IMR-90 (cell line): ENCODE measurements at regions not wholly inside any gene's neighbourhood (a gene's known extent, or its start where the extent isn't known, plus 50 kb on each side); places are given as distances from the start of the nearest gene placed in this dataset.

ENCODE experiments used
- ATAC-seq: fragments of 200-7000 bp; cut with Tn5 transposase; 2 replicates; pipeline ENCODE4 v1.9.1; 2020; ENCODE audit warnings: low read depth, mild to moderate bottlenecking, moderate library complexity
- BruUV-seq: library from RNA; stranded (reverse); fragments of 400-500 nt; replicated peaks from 2 replicates; lab custom pipeline; 2021; lab: Mats Ljungman, UMichigan
- CTCF ChIA-PET: fragments of 300-600 bp; formaldehyde crosslinking; extraction: SDS; loops from one replicate; lab custom pipeline; 2021; ENCODE audit warnings: antibody characterized with exemption; lab: Yijun Ruan, JAX
- POLR2A ChIA-PET: fragments of 300-600 bp; sonication (Branson Sonifier 250); formaldehyde crosslinking; loops from one replicate; lab custom pipeline; 2022; ENCODE audit warnings: antibody characterized with exemption; ENCODE audit not compliant: unreplicated experiment; lab: Charles Lee
- DNase-seq: peaks from one replicate; pipeline ENCODE4 v3.0.0; 2013
- H2AFZ ChIP-seq: replicated peaks from 2 replicates; pipeline ENCODE3; 2013; ENCODE audit warnings: low read length, mild to moderate bottlenecking; ENCODE audit not compliant: poor library complexity
- H2AK5ac ChIP-seq: 2 replicates; pipeline ENCODE4 v1.6.1; 2013; ENCODE audit warnings: low read depth, low read length, inconsistent platforms
- H2AK9ac ChIP-seq: replicated peaks from 2 replicates; pipeline ENCODE3; 2013; ENCODE audit warnings: mild to moderate bottlenecking, low read depth, low read length, moderate library complexity; ENCODE audit not compliant: poor library complexity
- H2BK120ac ChIP-seq: 2 replicates; pipeline ENCODE4 v1.6.1; 2013; ENCODE audit warnings: low read depth, low read length, inconsistent platforms
- H2BK15ac ChIP-seq: 3 replicates; pipeline ENCODE4 v1.6.1; 2013; ENCODE audit warnings: low read depth, low read length, inconsistent platforms
- H2BK20ac ChIP-seq: 2 replicates; pipeline ENCODE4 v1.6.1; 2013; ENCODE audit warnings: low read depth, mild to moderate bottlenecking, inconsistent platforms, low read length, moderate library complexity
- H2BK5ac ChIP-seq: 2 replicates; pipeline ENCODE4 v1.6.1; 2013; ENCODE audit warnings: mild to moderate bottlenecking, low read depth, low read length, inconsistent platforms; ENCODE audit not compliant: poor library complexity, severe bottlenecking
- H3K14ac ChIP-seq: replicated peaks from 2 replicates; pipeline ENCODE4 v1.6.1; 2013; ENCODE audit warnings: low read depth, low read length, inconsistent platforms
- H3K18ac ChIP-seq: 2 replicates; pipeline ENCODE4 v1.6.1; 2013; ENCODE audit warnings: low read depth, low read length, control low read depth
- H3K23ac ChIP-seq: 2 replicates; pipeline ENCODE4 v1.6.1; 2013; ENCODE audit warnings: low read depth, low read length, inconsistent platforms
- H3K27ac ChIP-seq: 2 replicates; pipeline ENCODE4 v1.5.1; 2013; ENCODE audit warnings: mild to moderate bottlenecking, control low read depth, low read length; ENCODE audit not compliant: insufficient read depth
- H3K27me3 ChIP-seq: 2 replicates; pipeline ENCODE4 v1.6.1; 2013; ENCODE audit warnings: low read length; ENCODE audit not compliant: control insufficient read depth, insufficient read depth
- H3K36me3 ChIP-seq: 2 replicates; pipeline ENCODE4 v1.6.1; 2013; ENCODE audit warnings: low read length, mixed read lengths; ENCODE audit not compliant: control insufficient read depth, insufficient read depth
- H3K4ac ChIP-seq: 2 replicates; pipeline ENCODE4 v1.6.1; 2013; ENCODE audit warnings: low read depth, low read length, inconsistent platforms
- H3K4me1 ChIP-seq: 2 replicates; pipeline ENCODE4 v1.6.1; 2013; ENCODE audit warnings: low read length, mixed read lengths; ENCODE audit not compliant: control insufficient read depth, insufficient read depth
- H3K4me2 ChIP-seq: 2 replicates; pipeline ENCODE4 v1.6.1; 2013; ENCODE audit warnings: low read depth, mild to moderate bottlenecking, control low read depth, low read length, moderate library complexity
- H3K4me3 ChIP-seq: 2 replicates; pipeline ENCODE4 v1.5.1; 2013; ENCODE audit warnings: low read depth, mild to moderate bottlenecking, control low read depth, low read length, moderate library complexity; ENCODE audit not compliant: insufficient read depth
- H3K56ac ChIP-seq: 2 replicates; pipeline ENCODE4 v1.6.1; 2013; ENCODE audit warnings: low read length, inconsistent platforms; ENCODE audit not compliant: insufficient read depth; ENCODE audit errors: extremely low read depth
- H3K79me1 ChIP-seq, 2 experiments: 2 replicates each; pipeline ENCODE4 v1.6.1; 2013; ENCODE audit warnings: low read length in 2 of 2, inconsistent platforms in 1 of 2, low read depth in 1 of 2
- H3K9ac ChIP-seq: 2 replicates; pipeline ENCODE4 v1.6.1; 2013; ENCODE audit warnings: low read depth, low read length, control low read depth
- H3K9me1 ChIP-seq: 2 replicates; pipeline ENCODE4 v1.6.1; 2013; ENCODE audit warnings: low read length, inconsistent platforms; ENCODE audit not compliant: insufficient read depth
- H3K9me3 ChIP-seq: 2 replicates; pipeline ENCODE4 v1.6.1; 2013; ENCODE audit warnings: low read length; ENCODE audit not compliant: control insufficient read depth, insufficient read depth
- H4K20me1 ChIP-seq: 2 replicates; pipeline ENCODE4 v1.6.1; 2013; ENCODE audit warnings: low read length, inconsistent platforms; ENCODE audit not compliant: insufficient read depth
- H4K5ac ChIP-seq: 2 replicates; pipeline ENCODE4 v1.6.1; 2013; ENCODE audit warnings: mild to moderate bottlenecking, low read depth, low read length, control low read depth
- H4K8ac ChIP-seq, 2 experiments: 2 replicates each; pipeline ENCODE4 v1.6.1; 2013; ENCODE audit warnings: low read depth in 2 of 2, low read length in 2 of 2, control low read depth in 1 of 2, inconsistent platforms in 1 of 2
- H4K91ac ChIP-seq: 2 replicates; pipeline ENCODE4 v1.6.1; 2013; ENCODE audit warnings: low read depth, low read length, inconsistent platforms; ENCODE audit not compliant: insufficient read depth
- BHLHE40 ChIP-seq: fragments of 150-350 bp; IDR thresholded peaks from 2 replicates; pipeline ENCODE4 v1.6.1; 2016; ENCODE audit warnings: mild to moderate bottlenecking, low read depth, low read length
- CEBPB ChIP-seq: IDR thresholded peaks from 2 replicates; pipeline ENCODE4 v1.6.1; 2012; ENCODE audit warnings: low read depth, low read length, improper control_type of control experiment
- CHD1 ChIP-seq: IDR thresholded peaks from 2 replicates; pipeline ENCODE4 v1.6.1; 2012; ENCODE audit warnings: low read depth, low read length, improper control_type of control experiment
- FOS ChIP-seq: fragments of 150-350 bp; IDR thresholded peaks from 2 replicates; pipeline ENCODE4 v1.6.1; 2016; ENCODE audit warnings: low read depth, low read length
- MAFK ChIP-seq: IDR thresholded peaks from 2 replicates; pipeline ENCODE4 v1.6.1; 2012; ENCODE audit warnings: low read depth, low read length, improper control_type of control experiment
- MAZ ChIP-seq: IDR thresholded peaks from 2 replicates; pipeline ENCODE4 v1.6.1; 2012; ENCODE audit warnings: low read depth, mild to moderate bottlenecking, low read length, improper control_type of control experiment, moderate library complexity, borderline replicate concordance
- MXI1 ChIP-seq: IDR thresholded peaks from 2 replicates; pipeline ENCODE4 v1.6.1; 2012; ENCODE audit warnings: low read depth, mild to moderate bottlenecking, low read length, moderate library complexity, borderline replicate concordance
- RAD21 ChIP-seq: IDR thresholded peaks from 2 replicates; pipeline ENCODE4 v1.6.1; 2012; ENCODE audit warnings: low read length, improper control_type of control experiment
- WGBS, 2 experiments: methylation state at CpG; one replicate each; pipeline versions ENCODE4 v1.1.5 to v1.1.7; 2013; ENCODE audit warnings: missing lambda C conversion rate in 2 of 2; ENCODE audit not compliant: insufficient read length in 1 of 2; ENCODE audit errors: extremely low coverage in 2 of 2; 5-methylcytosine and 5-hydroxymethylcytosine counted together
- dilution Hi-C: fragments of 300-500 bp; cut with HindIII; formaldehyde crosslinking; loops from one replicate; pipeline ENCODE4 v1.14.3; 2018; ENCODE audit warnings: low sequenced_read_pairs; ENCODE audit not compliant: unreplicated experiment
- in situ Hi-C: fragments of 300-500 bp; cut with MboI; formaldehyde crosslinking; loops from 3 replicates; pipeline ENCODE4 v1.14.3; 2019; ENCODE audit warnings: low sequenced_read_pairs, inconsistent platforms, mixed read lengths
- intact Hi-C: fragments of 100-400 bp; cut with micrococcal nuclease; formaldehyde crosslinking; loops from 2 replicates; pipeline ENCODE4 v1.10.0; 2022

DNA sequence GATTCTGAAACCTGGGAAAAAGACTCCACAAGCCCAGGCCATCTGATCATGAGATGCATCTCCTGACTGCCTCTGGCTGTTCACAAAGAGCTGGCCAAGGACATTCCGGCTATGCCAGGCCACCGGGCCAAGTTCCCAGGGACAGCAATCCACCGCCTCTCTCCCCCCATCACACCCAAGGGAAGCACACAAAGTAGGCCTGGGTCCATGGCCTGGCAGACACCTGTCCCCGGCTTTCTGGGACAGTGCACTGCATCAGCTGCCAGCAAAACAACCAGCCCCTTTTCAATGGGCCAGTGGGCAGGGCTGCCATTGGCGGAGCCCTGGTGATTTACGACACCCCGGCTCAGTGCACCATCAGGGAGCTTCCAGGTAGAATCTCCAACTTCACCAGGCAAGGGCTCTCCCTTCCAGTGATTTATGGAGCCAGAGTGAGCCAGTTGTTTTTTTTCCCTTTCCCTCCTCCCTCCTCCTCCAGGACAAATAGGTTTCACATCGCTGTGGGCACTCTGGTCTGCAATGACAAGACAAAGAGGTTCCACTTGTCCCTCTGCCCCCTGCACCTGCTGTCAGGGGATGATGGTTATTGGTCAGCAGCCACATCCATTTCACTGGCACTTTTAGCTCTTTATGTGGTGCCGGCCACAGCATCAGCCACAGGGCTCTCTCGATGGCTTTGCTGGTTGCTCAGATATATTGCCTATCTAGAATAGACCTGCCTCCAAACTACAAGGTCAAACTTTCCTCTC, 149.6 kb downstream of the SLC38A6 start:
- peak overlapping the region; percentile 18; the same call in 1 of the 3 replicates for H2BK15ac ChIP-seq
- no peak overlapping the region for H3K56ac ChIP-seq
- ChIA-PET POLR2A (no interaction called here), CTCF (no interaction called here)
- peak overlapping the region; percentile 78; the same call in 1 of the 2 replicates for H2BK20ac ChIP-seq
- no peak overlapping the region for H3K18ac ChIP-seq
- H4K91ac ChIP-seq, result peak overlapping the region; percentile 33; the same call in 1 of the 2 replicates
- no peaks in the 10 kb centered on the region for H3K36me3 ChIP-seq
- H3K4me2 ChIP-seq, result no peak overlapping the region
- H2AK5ac ChIP-seq, result peak overlapping the region; percentile 87
- H3K4me3 ChIP-seq, result no peak overlapping the region
- H3K27me3 ChIP-seq, result no peaks in the 10 kb centered on the region
- no peak overlapping the region for H4K8ac ChIP-seq
- H2AK9ac ChIP-seq, result no peak overlapping the region
- peaks cover 34% of the 10 kb centered on the region for H3K4me1 ChIP-seq
- H4K20me1 ChIP-seq, result no peaks in the 10 kb centered on the region
- H3K14ac ChIP-seq, result 0 out of 2 replicates have a peak overlapping the region, but pooled peaks have one; percentile 11
- H3K79me1 ChIP-seq, result no peaks in the 10 kb centered on the region
- H3K9me3 ChIP-seq, result no peaks in the 10 kb centered on the region
- no peak overlapping the region for H2AFZ ChIP-seq
- H3K4ac ChIP-seq, result peak overlapping the region; percentile 28
- no peak overlapping the region for H3K9ac ChIP-seq
- in situ Hi-C loops, result no loop called here
- BruUV-seq, result no TSS peak
- H3K9me1 ChIP-seq, result peaks cover 31% of the 10 kb centered on the region
- no peak overlapping the region for H4K5ac ChIP-seq
- no peak for ATAC-seq
- TF ChIP-seq FOS (no peak), CEBPB (no peak), MXI1 (no peak), MAFK (no peak), MAZ (no peak), BHLHE40 (no peak), CHD1 (no peak), RAD21 (no peak)
- H3K27ac ChIP-seq, result no peak overlapping the region
- H2BK120ac ChIP-seq, result peak overlapping the region; percentile 89
- no peak overlapping the region for H3K23ac ChIP-seq
- dilution Hi-C loops, result no loop called here
- no peak overlapping the region for H2BK5ac ChIP-seq
- intact Hi-C loops, result no loop called here
- no peak for DNase-seq
- 93% methylated on average over 4 of the region's 10 CpGs; no CpG with 5 or more reads in 1 of the 2 experiments for WGBS, 2 experiments
